ENCODE measurements at regions not wholly inside any gene's neighbourhood (a gene's known extent, or its start where the extent isn't known, plus 50 kb on each side); places are given as distances from the start of the nearest gene placed in this dataset.

GRCh38 chr21:41070284-41070683, 97.7 kb upstream of the BACE2 start:
- peaks cover 0 to 7% of the 10 kb centered on the region in 2 experiments; a peak in 1 of 4 replicates for H3K4me1 ChIP-seq (ENCODE audit: control insufficient read depth in 1 of 2, insufficient read depth in 2 of 2, low read depth in 1 of 2, low read length in 1 of 2)
- H3K4me3 ChIP-seq (ENCODE audit: low read depth in 2 of 2, low read length in 1 of 2), result no peak overlapping the region
- H3K9ac ChIP-seq, result no peak overlapping the region
- POLR2A ChIA-PET, result no interaction called here
- no peaks in the 10 kb centered on the region for H3K9me2 ChIP-seq
- DNase-seq, result no peak
- no peaks in the 10 kb centered on the region for H3K36me3 ChIP-seq (replicated peaks in 1 of 2; ENCODE audit: control insufficient read depth in 1 of 2, insufficient read depth in 2 of 2, low read length in 1 of 2)
- no peaks in the 10 kb centered on the region for H3K9me3 ChIP-seq
- H3K4me2 ChIP-seq, result no peak overlapping the region
- no peaks in the 10 kb centered on the region for H3F3A ChIP-seq (replicated peaks; ENCODE audit: insufficient read depth)
- no peak overlapping the region for H2AFZ ChIP-seq (ENCODE audit: low read depth)
- 15% methylated on average over 2 of the region's 2 CpGs for WGBS (ENCODE audit: low lambda C conversion rate)
- no peaks in the 10 kb centered on the region for H4K20me1 ChIP-seq (ENCODE audit: insufficient read depth)
- no peaks in the 10 kb centered on the region for H3K79me2 ChIP-seq (ENCODE audit: insufficient read depth)
- H3K27ac ChIP-seq (ENCODE audit: low read depth in 2 of 2, low read length in 1 of 2), result no peak overlapping the region
- TF ChIP-seq PBX3 (IDR thresholded peaks at IDR 0.05), result no peak
- TF ChIP-seq SIN3A (IDR thresholded peaks at IDR 0.05; ENCODE audit: borderline replicate concordance, low read depth, low read length), result no peak
- no peak for TF ChIP-seq GABPA (IDR thresholded peaks at IDR 0.05; ENCODE audit: low read depth)
- TF ChIP-seq USF2 (IDR thresholded peaks at IDR 0.05; ENCODE audit: borderline replicate concordance, low read depth, low read length), result no peak
- no peak for TF ChIP-seq EZH2phosphoT487 (IDR thresholded peaks at IDR 0.05; ENCODE audit: borderline replicate concordance, low read depth)
- TF ChIP-seq CTCF (IDR thresholded peaks at IDR 0.05), result no peak
- TF ChIP-seq TCF12 (IDR thresholded peaks at IDR 0.05), result no peak
- TF ChIP-seq REST (IDR thresholded peaks at IDR 0.05; ENCODE audit: low read depth, low read length), result no peak
- TF ChIP-seq MAX (IDR thresholded peaks at IDR 0.05; ENCODE audit: low read depth), result no peak
- TF ChIP-seq RCOR1 (IDR thresholded peaks at IDR 0.05; ENCODE audit: low read length), result no peak
- TF ChIP-seq FOSL2 (IDR thresholded peaks at IDR 0.05; ENCODE audit: borderline replicate concordance, low read depth), result no peak
- TF ChIP-seq NRF1 (IDR thresholded peaks at IDR 0.05; ENCODE audit: low read depth, low read length), result no peak
- no peak for TF ChIP-seq POLR2AphosphoS5 (IDR thresholded peaks at IDR 0.05; ENCODE audit: low read depth, low read length)
- no peak for TF ChIP-seq YY1 (IDR thresholded peaks at IDR 0.05; ENCODE audit: low read depth)
- H3K27me3 ChIP-seq (ENCODE audit: insufficient read depth), result no peaks in the 10 kb centered on the region
- CTCF ChIA-PET, result interaction anchor here (1.4 to 3.3 kb wide), 6 partner anchors 15 to 927 kb away, joined by 3 to 23 read pairs (median 7); no protein-coding TSS in a partner anchor

Data from SK-N-SH (cell line).